NCI-H2081 (cell line): ENCODE measurements at regions not wholly inside any gene's neighbourhood (a gene's known extent, or its start where the extent isn't known, plus 50 kb on each side); places are given as distances from the start of the nearest gene placed in this dataset.
"Not testable (repeated sequence)": the region's sequence is repeated elsewhere in the genome, so short reads cannot be mapped to it uniquely, and the experiment has no call there.

ENCODE experiments used
- DNase-seq, 2 experiments: peaks; one replicate each; lab custom pipeline; 2025; lab: John Stamatoyannopoulos, UW

DNA sequence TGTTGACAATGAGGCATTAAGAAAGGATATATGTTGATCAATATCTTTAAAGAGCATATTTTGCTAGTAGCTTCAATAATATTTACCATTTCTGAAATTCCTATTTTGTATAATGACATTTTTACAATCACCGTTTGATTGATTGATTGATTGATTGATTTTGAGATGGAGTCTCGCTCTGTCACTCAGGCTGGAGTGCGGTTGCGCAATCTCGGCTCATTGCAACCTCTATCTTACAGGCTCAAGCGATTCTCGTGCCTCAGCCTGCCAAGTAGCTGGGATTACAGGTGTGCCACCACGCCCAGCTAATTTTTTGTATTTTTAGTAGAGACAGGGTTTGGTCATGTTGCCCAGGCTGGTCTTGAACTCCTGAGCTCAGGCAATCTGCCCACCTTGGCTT is 150.9 kb upstream of the TEX13D start:
- DNase-seq = not testable (repeated sequence)

GRCh38 chrX:124190440-124190839 is 142.0 kb upstream of the TEX13D start:
- DNase-seq = no peak

DNA sequence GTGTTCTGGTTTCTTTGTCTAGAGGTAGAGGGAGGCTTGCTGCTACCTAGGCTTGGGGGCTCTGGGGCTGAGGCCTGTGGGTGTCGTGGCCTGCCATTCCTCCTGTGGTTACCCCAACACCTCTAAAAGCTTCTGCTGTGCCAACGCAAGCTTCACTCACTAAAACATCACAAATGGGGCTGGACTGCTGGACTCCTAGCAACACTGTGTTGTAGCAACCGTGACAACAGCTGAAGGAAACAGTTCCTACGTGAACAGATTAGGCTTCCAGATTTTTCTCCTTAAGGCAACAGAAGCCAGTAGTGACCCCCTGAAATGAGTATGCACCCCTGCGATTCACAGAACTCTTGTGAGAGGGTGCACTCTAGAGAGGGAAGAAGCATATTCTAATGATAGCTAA is 138.3 kb upstream of the TEX13D start:
- no peak for DNase-seq

DNA sequence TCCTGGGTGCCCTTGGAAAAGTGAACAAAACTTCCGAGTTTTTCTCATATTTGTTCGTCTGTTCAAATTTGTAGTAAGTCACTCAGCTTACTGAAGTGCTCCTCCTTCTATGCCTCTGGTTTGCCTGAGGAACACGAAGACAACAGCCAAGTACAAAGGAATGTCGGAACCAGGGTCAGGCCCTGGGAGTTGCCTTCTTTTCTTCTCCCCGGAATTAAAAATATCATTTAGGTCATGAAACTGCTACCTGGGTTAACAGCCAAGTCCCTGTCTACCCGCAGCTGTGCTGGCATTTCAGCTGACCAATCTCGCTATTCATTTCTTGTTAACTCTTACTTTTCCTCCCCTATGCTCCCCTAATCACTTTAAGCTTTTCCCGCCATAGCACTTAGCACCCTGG is 137.6 kb upstream of the TEX13D start:
- no peak for DNase-seq

DNA sequence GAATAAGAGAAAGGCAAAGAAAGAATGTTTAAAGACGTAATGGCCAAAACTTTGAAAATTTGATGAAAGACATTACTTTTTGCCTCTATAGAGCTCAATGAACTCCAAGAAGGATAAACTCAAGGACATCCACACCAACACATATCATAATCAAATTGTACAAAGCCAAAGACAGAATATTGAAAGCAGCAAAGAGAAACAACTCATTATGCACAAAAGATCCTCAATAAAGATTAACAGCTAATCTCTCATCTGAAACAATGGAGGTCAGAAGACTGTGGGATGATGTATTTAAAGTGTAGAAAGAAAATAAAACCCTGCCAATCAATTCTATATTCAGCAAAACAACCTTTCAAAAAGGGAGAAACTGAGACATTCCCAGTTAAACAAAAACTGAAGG is 129.1 kb upstream of the TEX13D start:
- no peak for DNase-seq

GRCh38 chrX:124208660-124209059 is 123.8 kb upstream of the TEX13D start:
- DNase-seq = no peak

DNA sequence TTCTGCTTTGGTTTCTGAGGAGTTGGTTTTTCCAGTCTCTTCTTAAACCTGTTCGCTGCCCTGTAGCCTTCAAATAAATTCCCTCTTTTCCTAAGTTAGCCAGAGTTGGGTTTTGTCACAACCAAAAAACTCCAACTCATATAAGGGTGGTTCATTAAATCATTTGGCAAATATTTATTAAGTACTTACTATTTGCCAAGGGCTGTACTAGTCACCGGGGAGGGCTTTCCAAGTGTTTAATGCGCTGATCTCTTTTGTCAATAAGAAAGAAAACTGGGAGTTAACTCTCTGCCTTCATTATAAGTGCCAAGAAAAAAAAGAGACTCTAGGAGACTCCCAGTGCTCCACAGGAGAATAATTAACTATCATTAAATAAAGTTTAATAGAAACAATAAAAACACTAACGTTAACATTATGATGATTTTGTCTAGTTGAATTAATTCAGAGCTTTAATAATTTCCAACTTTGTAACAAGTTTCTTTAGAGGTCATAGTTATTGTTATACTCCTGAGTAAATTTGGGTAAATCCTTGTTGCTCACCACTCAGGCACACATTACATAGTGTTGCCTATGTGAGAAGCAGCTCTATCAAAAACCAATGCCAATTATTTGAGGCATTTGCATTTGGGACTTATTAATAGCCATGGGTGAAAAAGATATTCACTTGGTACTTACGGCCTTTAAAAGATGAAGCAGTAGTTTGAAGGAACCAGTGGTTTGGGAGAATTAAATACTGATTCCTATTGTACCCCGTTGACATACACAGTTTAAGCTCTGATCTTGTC is 122.5 kb upstream of the TEX13D start:
- DNase-seq = no peak

DNA sequence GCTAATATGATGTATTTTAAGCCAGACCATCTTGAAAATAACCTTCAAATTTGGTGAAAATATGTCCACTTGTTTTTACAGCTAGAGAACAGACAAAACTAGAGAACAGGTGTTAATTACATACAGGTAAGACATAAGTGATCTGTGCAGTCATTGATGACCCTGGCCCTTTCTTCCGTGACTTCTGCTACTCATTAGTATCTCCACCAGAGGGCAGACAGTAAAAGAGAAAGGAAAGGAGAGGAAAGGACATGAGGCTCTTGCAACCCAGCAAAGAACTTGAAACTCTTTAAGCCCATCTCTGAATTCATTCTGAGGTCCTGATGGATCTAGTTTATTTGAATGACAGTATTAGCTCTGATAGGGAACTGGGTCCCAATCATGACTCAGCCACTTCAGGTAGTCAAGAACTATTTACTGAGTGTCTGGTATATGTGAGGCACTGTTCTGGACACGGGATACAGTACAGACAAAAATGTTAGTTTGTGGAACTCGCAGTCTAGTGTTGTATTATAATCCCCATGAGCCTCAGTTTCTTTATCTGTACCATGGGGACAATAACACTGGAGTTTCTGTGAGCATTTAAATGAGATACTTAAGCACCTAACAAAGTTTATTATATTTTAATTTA is 121.0 kb upstream of the TEX13D start:
- peak; percentile 57 to 60 for DNase-seq

DNA sequence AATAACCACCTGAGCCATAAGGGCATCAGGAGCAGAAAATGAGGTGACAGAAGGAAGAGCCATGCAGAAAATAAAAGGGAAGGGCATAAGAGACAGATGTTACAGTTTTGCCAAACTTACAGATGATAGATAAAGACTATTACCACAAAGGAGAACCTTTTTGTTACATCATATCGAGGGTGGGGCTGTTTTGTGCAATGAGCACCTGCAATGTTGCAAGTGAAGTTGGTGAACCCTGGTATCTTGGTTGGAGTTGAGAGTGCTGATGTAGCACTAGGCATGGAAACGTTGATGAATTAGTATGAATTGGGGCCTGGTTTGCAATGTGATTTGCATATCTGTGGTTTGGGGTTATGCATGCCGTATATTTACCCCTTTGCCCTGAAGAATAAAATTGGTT is 119.8 kb upstream of the TEX13D start:
- DNase-seq = no peak

- DNase-seq = no peak
These were observed 116.7 kb upstream of the TEX13D start for GRCh38 chrX:124215786-124216185.

DNA sequence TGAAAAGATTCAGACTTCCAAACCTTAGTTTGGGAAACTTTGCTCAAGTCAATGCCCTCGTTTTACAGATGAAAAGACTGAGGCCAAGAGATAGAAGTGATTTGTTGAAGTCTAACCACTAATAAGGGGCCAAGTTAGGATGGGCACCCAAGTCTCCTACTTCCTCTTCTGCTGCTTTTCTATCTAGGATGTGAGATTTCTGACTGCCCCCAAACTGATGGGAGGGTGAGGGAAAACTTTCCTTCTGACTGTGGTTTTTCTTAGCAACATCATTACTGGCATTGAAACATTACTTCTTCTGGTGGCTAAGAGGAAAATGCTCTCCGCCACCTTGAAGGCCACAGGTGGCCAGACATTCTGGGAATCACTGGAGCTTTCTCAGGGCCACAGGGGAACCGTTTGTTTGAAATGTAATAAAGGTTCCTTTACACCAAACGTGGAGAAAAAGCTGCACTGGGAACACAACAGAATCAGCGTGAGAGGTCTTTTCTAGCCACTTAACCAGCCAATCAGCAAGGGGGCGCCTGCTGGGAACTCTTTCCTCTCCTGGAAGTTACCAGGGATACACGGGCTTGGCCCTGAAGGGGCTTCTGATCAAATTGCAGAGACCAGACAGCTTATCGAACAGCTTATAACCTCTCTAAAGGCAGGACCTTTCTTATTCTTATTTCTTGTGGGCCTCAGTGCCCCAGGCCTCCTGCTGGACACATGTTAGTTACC is 115.9 kb upstream of the TEX13D start:
- DNase-seq = peak in 1 of 2 experiments; percentile 20

DNA sequence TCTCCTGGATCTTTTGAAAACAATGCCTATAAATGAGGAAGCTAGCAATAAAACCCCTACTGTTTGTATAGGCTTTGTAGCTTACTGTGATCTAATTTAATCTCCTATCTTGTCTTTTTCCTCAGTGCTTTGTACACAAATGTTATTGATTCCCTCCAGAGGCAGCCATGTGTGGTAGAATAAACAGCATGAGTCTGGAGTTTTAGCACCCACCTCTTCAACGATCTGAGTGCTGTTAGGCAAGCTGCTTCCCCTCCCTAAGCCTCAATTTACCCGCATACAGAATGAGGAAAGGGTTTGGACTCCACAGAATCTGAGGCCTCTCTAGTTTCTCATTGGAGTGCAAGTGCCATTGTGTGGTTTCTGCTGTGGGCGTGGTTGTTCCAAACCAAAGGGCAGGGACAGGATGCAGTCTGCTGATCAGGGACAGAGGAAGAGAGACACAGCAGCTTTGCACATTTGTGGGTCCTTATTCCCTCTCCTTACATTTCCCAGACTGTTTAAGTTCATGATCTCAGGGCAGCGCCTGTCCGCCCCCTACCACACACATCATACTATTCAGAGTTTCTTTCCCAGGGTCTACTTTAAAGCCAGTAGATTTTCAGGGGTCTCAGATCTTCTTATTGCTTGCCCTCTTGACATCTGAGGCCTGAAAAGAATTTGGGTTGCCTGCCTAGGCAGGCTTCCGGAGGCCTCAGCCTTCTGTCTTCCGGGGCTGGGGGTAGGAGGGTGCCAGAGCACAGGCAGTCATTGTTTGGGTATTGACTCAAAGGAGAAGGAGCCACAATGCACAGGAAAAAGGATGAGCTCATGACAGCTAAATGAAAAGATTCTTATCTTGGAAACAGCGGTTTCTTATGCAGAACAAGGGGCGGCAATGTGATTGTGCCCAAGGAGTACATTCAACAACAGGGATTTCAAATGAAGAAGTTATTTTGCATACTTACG is 114.9 kb upstream of the TEX13D start:
- peak; percentile 34 to 40 for DNase-seq

GRCh38 chrX:124223524-124223923 is 108.9 kb upstream of the TEX13D start:
- DNase-seq = no peak

GRCh38 chrX:124224528-124224927 is 107.9 kb upstream of the TEX13D start:
- no peak for DNase-seq

- no peak for DNase-seq
These were observed 106.3 kb upstream of the TEX13D start for GRCh38 chrX:124226129-124226528.

DNA sequence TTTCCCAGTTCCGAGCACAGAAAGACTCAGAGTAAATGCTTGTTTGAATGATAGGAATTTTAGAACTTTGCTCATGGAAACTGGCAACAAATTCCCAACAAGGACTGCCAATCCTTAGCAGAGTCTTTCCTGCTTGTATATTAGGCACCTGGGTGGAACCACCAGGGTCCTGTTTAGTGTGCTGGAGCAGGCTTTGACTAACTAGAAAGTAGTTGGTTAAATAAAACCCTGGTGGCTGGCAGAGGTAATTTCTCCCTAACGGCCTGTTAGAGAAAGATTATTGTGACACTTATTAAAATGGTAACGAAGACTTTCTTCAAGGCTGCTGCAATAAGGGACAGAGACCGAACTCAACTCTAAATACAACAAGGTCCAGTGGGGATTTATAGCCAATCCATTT is 103.6 kb upstream of the TEX13D start:
- DNase-seq = no peak

- DNase-seq = peak; percentile 28 to 31
These were observed 103.1 kb upstream of the TEX13D start for GRCh38 chrX:124229374-124229773.

DNA sequence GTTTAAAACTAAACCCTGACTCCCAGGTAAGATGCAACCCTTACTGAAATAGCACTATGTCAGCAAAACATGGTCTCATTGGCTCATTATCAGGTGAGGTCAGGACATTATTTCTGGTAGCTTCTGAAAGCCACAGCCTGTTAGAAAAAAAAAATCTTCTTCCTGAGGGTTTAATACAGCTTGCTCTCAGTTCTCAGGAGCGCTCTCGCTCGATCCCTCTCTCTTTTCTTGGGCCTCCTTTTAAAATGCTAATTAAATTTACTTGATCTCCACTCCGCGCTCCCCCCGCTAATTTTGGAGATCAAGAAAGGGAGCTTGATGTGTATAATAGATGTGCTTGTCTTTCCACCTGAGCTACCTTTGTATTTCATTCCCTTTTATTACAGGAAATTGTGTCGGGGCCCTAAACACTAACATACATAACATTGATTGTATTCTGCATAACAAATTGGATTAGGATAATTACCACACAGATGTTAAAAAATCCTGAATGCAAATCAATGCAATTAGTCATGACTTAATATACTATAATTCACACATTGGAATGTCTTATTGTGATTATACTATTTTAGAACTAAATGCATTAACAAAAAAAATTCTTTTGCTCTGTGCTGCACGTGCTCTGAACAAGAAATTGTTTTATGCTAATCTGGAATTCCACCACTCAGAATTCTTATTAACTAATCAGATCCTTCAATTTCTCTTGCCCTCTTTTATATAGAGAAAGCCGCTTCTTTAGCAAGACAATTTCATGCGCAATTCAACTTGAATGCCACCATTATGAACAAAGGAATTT is 101.6 kb upstream of the TEX13D start:
- no peak for DNase-seq

GRCh38 chrX:124231451-124231759 is 101.1 kb upstream of the TEX13D start:
- DNase-seq = peak in 1 of 2 experiments; percentile 29

GRCh38 chrX:124232523-124233201 is 99.8 kb upstream of the TEX13D start:
- peak in 1 of 2 experiments; percentile 17 for DNase-seq

GRCh38 chrX:124234348-124234747 is 98.1 kb upstream of the TEX13D start:
- no peak for DNase-seq
